ENCODE measurements at regions not wholly inside any gene's neighbourhood (a gene's known extent, or its start where the extent isn't known, plus 50 kb on each side); places are given as distances from the start of the nearest gene placed in this dataset.

DNA sequence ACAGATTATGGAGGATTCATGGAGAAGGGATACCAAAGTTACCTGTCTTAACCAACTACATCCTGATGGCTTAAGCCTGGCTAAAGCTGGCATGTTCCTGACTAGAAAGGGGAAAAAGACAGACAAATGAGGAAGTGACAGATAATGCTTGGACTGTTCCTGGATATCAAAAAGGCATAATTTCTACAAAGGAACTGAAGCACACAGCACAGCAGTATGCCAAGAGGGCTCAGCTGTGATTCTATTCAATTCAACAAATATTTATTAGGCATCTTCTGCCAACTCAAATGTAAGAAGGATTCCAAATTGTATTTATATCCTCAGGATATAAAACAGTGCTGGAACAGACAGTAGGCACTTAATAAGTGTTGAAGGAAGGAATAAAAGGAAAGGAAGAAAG, 59.5 kb downstream of the KLF12 start:
- H3K4me1 ChIP-seq: peaks cover 0 to 53% (median 27%) of the 10 kb centered on the region in 4 donors
- intact Hi-C loops (cut with DNase I; ENCODE audit: low total_unique reads): no loop called here
- H3K9me3 ChIP-seq: no peaks in the 10 kb centered on the region

DNA sequence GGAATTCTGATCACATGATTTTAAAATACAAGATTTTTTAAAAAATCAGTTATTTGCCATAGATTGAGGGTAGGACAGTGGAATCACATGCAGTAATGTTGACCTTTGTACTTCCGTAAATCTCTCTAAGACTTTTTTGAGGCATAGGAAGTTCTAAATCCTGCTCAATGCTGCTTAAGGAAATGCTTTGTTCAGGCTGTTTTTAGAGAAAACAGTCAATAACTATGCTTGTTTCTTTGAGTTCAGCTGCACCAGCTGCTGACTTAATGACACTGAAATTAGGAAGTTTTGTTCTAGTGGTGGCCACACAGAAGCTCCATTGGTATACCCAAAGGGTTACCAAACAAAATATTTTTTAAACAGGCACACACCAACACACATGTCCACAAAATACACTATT, 60.9 kb downstream of the KLF12 start:
- H3K9me3 ChIP-seq: no peaks in the 10 kb centered on the region
- H3K4me3 ChIP-seq: no peak overlapping the region
- peaks cover 0 to 51% (median 27%) of the 10 kb centered on the region in 4 donors for H3K4me1 ChIP-seq
- intact Hi-C loops (cut with DNase I; ENCODE audit: low total_unique reads): no loop called here
- no peaks in the 10 kb centered on the region for H3K36me3 ChIP-seq
- TF ChIP-seq, protein P1, sequence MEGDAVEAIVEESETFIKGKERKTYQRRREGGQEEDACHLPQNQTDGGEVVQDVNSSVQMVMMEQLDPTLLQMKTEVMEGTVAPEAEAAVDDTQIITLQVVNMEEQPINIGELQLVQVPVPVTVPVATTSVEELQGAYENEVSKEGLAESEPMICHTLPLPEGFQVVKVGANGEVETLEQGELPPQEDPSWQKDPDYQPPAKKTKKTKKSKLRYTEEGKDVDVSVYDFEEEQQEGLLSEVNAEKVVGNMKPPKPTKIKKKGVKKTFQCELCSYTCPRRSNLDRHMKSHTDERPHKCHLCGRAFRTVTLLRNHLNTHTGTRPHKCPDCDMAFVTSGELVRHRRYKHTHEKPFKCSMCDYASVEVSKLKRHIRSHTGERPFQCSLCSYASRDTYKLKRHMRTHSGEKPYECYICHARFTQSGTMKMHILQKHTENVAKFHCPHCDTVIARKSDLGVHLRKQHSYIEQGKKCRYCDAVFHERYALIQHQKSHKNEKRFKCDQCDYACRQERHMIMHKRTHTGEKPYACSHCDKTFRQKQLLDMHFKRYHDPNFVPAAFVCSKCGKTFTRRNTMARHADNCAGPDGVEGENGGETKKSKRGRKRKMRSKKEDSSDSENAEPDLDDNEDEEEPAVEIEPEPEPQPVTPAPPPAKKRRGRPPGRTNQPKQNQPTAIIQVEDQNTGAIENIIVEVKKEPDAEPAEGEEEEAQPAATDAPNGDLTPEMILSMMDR (IDR thresholded peaks at IDR 0.05): no peak
- no peak for DNase-seq
- no peak overlapping the region for H3K27ac ChIP-seq
- no peaks in the 10 kb centered on the region for H3K27me3 ChIP-seq

More for the DNA sequence above, 59.5 kb downstream of the KLF12 start:
- Histone ChIP-seq H3K27me3 (no peaks in the 10 kb centered on the region), H3K36me3 (no peaks in the 10 kb centered on the region), H3K4me3 (no peak overlapping the region), H3K27ac (peak overlapping the region in 1 of 2 donors; percentile 36)
- DNase-seq: no peak
- TF ChIP-seq, protein P1 (IDR thresholded peaks at IDR 0.05): no peak

DNA sequence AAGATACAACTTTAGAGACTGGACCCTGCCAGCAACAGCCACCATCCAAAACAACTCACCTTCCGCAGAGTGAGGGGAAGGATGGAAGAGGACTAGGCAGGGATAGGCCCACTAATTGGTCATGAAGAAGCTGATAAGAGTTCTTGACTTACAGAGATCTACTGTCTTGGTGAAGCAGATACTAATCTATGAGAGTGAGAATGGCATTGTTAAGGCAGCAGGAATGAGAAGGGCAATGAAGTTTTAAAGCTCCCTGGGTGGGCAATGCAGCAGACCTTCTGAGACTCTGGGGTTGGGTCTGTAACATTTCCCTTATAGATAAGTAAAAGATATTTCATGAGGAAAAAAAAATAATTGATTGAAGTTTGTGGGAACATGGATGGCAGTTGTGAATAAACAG, 63.7 kb downstream of the KLF12 start:
- intact Hi-C loops (cut with DNase I; ENCODE audit: low total_unique reads): no loop called here
- DNase-seq: no peak
- Histone ChIP-seq H3K36me3 (no peaks in the 10 kb centered on the region), H3K4me1 (peaks cover 0 to 49% (median 32%) of the 10 kb centered on the region in 4 donors), H3K27me3 (no peaks in the 10 kb centered on the region), H3K27ac (no peak overlapping the region), H3K4me3 (no peak overlapping the region), H3K9me3 (no peaks in the 10 kb centered on the region)
- TF ChIP-seq, protein P1 (IDR thresholded peaks at IDR 0.05): no peak

DNA sequence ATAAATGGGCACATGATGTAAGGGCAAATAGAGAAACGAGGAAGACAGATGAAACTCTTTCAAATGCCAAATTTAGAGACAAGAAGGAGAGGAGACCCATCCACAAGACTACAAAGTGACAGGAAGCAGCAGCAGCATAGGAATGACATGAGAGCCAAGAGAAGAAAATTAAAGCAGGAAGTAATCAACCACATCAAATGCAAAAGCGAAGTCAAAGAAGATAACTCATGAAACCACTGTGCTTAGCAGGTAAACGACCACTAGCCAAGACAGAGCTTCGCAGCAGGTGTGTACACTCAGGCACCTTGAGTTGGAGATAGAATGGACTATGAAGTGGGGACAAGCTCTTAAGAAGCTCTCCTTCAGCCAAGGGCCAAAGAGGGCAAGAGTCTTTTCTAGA, 64.1 kb downstream of the KLF12 start:
- no peak overlapping the region for H3K4me3 ChIP-seq
- no peaks in the 10 kb centered on the region for H3K9me3 ChIP-seq
- H3K27ac ChIP-seq: no peak overlapping the region
- TF ChIP-seq, protein P1 (IDR thresholded peaks at IDR 0.05): no peak
- intact Hi-C loops (cut with DNase I; ENCODE audit: low total_unique reads): no loop called here
- H3K36me3 ChIP-seq: no peaks in the 10 kb centered on the region
- H3K4me1 ChIP-seq: peaks cover 0 to 47% (median 30%) of the 10 kb centered on the region in 4 donors
- no peak for DNase-seq
- H3K27me3 ChIP-seq: no peaks in the 10 kb centered on the region

DNA sequence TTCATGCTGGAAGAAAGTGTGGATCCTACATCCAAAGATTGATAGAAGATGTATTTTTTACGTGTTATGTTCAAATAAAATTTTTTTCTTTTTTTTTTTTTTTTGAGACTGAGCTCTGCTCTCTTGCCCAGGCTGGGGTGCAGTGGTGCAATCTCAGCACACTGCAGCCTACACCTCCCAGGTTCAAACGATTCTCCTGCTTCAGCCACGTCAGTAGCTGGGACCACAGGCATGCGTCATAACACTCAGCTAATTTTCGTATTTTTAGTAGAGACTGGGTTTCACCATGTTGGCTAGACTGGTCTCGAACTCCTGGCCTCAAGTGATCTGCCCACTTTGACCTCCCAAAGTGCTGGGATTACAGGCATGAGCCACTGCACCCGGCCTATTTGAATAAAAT, 65.7 kb downstream of the KLF12 start:
- Histone ChIP-seq H3K27ac (no peak overlapping the region), H3K36me3 (no peaks in the 10 kb centered on the region), H3K27me3 (no peaks in the 10 kb centered on the region), H3K4me3 (no peak overlapping the region), H3K9me3 (no peaks in the 10 kb centered on the region), H3K4me1 (peaks cover 0 to 43% (median 18%) of the 10 kb centered on the region in 4 donors)
- intact Hi-C loops (cut with DNase I; ENCODE audit: low total_unique reads): loop anchor here (10.0 kb wide), 1 partner anchor 66 kb away; the partner anchor contains the start of gene KLF12
- TF ChIP-seq, protein P1 (IDR thresholded peaks at IDR 0.05): no peak
- no peak for DNase-seq

DNA sequence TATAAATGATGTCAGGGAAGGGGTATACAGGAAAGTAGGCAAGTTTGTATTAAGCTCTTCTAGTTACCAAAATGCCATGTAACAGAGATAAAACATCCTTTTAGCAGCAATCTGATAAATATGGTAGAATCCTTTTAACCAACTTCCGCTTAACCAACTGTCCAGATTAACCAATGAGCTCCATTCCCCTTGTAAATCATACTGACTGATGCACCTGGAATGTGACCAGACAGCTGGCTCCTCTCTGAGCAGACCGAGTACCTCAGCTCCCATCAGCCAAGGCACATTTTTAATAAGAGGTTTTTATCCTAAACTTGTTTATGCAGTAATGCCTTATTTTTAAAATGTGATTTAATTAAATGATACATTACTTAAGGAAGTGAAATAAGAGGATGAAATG, 66.4 kb downstream of the KLF12 start:
- H3K36me3 ChIP-seq: no peaks in the 10 kb centered on the region
- no peaks in the 10 kb centered on the region for H3K9me3 ChIP-seq
- TF ChIP-seq, protein P1 (IDR thresholded peaks at IDR 0.05): no peak
- H3K27me3 ChIP-seq: no peaks in the 10 kb centered on the region
- DNase-seq: no peak
- peaks cover 0 to 46% (median 19%) of the 10 kb centered on the region in 4 donors for H3K4me1 ChIP-seq
- intact Hi-C loops (cut with DNase I; ENCODE audit: low total_unique reads): loop anchor here (10.0 kb wide), 1 partner anchor 67 kb away; the partner anchor contains the start of gene KLF12
- no peak overlapping the region for H3K4me3 ChIP-seq
- no peak overlapping the region for H3K27ac ChIP-seq

Data from tibial artery (tissue), 4 donors.